ENCODE measurements at regions not wholly inside any gene's neighbourhood (a gene's known extent, or its start where the extent isn't known, plus 50 kb on each side); places are given as distances from the start of the nearest gene placed in this dataset.

DNA sequence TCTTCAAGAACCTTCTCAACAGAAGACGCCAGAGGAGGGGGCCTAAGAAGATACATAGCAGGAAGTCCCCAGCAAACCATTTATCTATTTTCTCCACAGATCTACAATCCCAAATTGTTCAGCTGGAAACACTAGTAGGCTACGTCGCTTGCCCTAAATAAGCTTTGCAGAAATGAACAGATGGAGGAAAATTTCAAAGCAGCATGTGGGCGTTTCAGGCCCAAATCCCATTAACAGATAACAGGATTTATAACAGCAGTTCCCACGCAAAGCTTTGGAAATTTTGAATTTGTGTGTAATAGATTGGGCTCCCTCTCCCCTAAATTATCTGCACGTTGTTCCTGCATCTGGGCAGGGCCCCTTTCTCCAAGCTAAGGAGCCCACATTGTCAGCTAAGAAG is 60.6 kb upstream of the FRMD4A start:
- no peaks in the 10 kb centered on the region for H3K27me3 ChIP-seq (ENCODE audit: control insufficient read depth, insufficient read depth, low read length)
- DNase-seq: no peak
- no peak overlapping the region for H3K4me3 ChIP-seq (ENCODE audit: insufficient read depth, low read depth, low read length)
- no peaks in the 10 kb centered on the region for H3K36me3 ChIP-seq (replicated peaks; ENCODE audit: control insufficient read depth, insufficient read depth, low read length)

DNA sequence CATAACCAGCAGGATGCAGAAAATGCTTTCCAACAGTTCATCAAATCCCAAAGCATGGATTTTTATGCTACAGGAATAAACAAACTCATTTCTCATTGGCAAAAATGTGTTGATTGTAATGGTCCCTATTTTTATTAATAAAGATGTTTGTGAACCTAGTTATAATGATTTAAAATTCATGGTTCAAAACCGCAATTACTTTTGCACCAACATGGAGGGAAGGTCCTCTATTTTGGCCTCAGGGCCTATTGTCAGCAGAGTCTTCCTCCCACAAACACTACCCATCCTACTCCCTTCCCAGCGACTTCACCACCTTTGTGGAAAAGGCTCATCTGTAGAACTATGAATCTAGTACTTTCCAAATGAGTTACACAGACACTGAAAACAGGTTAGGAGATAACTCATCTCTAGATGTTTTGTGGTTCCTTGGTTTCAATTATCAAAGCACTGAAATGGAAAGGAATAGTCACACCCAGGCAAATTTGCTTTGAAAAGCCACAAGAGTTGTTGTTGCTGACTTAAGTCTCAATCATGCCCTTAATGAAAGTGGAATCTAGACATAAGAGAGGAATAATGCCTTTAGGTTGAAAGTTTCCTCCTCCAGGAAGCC is 59.4 kb upstream of the FRMD4A start:
- Histone ChIP-seq H3K27me3 (ENCODE audit: control insufficient read depth, insufficient read depth, low read length) (no peaks in the 10 kb centered on the region), H3K4me3 (ENCODE audit: insufficient read depth, low read depth, low read length) (no peak overlapping the region), H3K36me3 (replicated peaks; ENCODE audit: control insufficient read depth, insufficient read depth, low read length) (no peaks in the 10 kb centered on the region)
- DNase-seq: no peak

DNA sequence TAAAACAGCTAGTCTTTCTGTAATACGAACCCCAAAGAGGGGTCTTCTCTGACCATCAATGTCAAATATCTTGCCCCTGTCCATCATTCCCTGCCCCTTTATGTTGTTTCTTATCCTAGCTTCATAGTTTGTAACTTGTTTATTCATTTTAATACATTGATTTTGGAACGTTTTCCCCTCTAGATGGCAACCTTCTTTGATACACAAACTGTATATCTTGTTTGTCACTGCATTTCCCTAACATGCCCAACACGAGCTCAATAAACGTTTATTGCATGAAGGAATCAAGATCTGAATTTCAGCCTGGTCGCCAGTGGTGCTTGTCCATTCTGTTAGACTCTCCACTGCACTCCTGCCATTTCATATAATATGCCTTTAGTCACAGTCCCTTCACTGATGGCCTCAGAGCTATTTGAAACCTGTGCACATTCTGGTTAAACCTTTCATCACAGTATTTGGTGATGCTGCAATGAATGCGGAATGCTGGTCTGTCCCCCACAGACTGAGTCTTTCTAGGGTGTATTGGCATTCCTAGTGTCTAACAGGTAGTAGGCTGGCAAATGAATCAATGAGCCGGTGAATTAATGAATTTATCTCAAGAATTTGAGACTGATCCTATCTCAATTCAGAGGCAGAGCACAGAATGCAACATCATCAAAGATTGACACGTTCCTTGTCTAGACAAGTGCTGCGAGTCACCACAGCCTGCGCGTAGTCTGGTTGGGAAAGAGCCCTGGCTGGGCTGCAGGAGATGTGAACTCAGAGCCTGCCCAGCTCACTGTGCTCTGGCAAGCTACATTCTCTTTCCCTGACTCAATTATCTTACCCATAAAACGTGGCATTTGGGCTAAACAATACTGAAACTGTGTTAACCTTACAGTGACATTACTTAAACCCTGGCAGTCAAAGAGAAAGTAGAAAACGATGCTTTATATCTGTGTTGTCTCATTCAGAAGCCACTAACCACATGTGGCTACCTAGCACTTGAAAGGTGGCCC is 55.2 kb upstream of the FRMD4A start:
- no peaks in the 10 kb centered on the region for H3K27me3 ChIP-seq (ENCODE audit: control insufficient read depth, insufficient read depth, low read length)
- no peaks in the 10 kb centered on the region for H3K36me3 ChIP-seq (replicated peaks; ENCODE audit: control insufficient read depth, insufficient read depth, low read length)
- DNase-seq: no peak

DNA sequence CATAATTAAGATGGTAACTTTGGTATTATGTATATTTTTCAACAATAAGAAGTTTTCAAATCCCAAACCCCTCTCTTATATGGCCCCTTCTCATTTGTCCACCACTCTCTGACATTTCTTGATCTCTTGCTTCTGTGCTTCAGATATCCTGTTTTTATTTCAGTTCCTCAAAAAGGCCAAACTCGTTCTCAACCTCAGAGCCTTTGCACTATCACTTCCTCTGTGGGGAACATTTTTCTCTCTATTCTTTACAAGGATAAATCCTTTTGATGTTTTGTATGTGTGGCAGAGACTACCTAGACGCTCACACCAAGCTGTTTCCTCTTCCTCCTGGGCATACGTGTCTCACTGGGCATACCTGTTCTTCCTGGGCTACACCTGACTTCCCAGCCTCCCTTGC is 54.2 kb upstream of the FRMD4A start:
- Histone ChIP-seq H3K36me3 (replicated peaks; ENCODE audit: control insufficient read depth, insufficient read depth, low read length) (no peaks in the 10 kb centered on the region), H3K27me3 (ENCODE audit: control insufficient read depth, insufficient read depth, low read length) (no peaks in the 10 kb centered on the region), H3K4me3 (ENCODE audit: insufficient read depth, low read depth, low read length) (no peak overlapping the region)
- DNase-seq: no peak

More for the DNA sequence above, 55.2 kb upstream of the FRMD4A start:
- no peak overlapping the region for H3K4me3 ChIP-seq (ENCODE audit: insufficient read depth, low read depth, low read length)

DNA sequence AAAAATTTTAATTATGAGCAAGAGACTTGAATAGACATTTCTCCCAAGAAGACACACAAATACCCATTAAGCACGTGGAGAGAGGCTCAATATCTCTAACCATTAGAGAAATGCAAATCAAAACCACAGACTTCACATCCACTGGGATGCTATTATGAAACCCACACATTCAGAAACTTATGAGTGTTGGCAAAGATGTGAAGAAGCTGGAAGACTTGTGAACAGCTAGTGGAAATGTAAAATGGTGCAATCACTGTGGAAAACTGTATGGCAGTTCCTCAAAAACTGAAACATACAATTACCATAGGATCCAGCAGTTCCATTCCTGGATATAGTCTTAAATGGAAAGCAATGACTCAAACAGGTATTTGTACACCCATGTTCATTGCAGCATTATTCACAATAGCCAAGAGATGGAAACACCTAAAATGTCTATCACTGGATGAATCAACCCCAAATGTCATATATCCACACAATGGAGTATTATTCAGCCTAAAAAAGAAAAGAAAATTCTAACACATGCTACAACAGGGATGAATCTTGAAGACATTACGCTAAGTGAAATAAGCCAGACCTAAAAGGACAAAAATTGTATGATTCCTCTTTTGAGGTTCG is 53.5 kb upstream of the FRMD4A start:
- Histone ChIP-seq H3K27me3 (ENCODE audit: control insufficient read depth, insufficient read depth, low read length) (no peaks in the 10 kb centered on the region), H3K4me3 (ENCODE audit: insufficient read depth, low read depth, low read length) (no peak overlapping the region), H3K36me3 (replicated peaks; ENCODE audit: control insufficient read depth, insufficient read depth, low read length) (no peaks in the 10 kb centered on the region)
- no peak for DNase-seq

DNA sequence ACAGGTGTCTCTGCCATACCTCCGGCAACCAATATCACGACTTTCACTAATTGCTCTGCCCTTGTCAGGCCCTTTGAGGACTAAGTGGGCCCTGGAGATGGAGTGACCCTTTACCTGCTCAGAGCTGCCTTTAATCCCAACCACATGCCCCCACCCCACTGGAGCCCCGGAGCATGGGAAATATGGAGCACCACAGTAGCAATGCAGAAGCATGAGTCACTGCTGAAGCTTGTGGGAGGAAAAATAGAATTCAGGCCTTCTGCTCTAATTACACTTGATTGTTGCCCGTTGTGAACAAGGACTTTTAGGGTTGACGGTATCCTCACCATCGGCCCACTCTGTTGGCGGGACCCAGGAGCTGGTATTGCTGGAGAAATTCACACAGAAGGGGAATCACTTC is 52.5 kb upstream of the FRMD4A start:
- Histone ChIP-seq H3K4me3 (ENCODE audit: insufficient read depth, low read depth, low read length) (no peak overlapping the region), H3K27me3 (ENCODE audit: control insufficient read depth, insufficient read depth, low read length) (no peaks in the 10 kb centered on the region), H3K36me3 (replicated peaks; ENCODE audit: control insufficient read depth, insufficient read depth, low read length) (no peaks in the 10 kb centered on the region)
- DNase-seq: no peak

DNA sequence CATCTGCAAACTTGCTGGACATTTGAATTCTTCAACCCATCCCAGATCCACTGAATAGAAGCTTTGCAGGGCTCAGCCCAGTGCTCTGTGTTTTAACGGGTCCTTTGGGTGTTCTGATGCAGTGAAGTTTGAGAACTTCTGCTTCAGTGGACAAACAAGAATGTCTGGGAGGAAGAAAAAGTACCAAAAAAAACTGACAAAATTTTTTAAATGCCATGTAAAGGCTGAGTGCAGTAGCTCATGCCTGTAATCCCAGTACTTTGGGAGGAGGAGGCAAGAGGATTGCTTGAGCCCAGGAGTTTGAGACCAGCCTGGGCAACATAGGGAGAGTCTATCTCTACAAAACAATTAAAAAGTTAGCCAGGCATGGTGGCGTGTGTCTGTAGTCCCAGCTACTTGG is 51.8 kb upstream of the FRMD4A start:
- no peaks in the 10 kb centered on the region for H3K27me3 ChIP-seq (ENCODE audit: control insufficient read depth, insufficient read depth, low read length)
- no peak for DNase-seq
- H3K4me3 ChIP-seq (ENCODE audit: insufficient read depth, low read depth, low read length): no peak overlapping the region
- H3K36me3 ChIP-seq (replicated peaks; ENCODE audit: control insufficient read depth, insufficient read depth, low read length): no peaks in the 10 kb centered on the region

DNA sequence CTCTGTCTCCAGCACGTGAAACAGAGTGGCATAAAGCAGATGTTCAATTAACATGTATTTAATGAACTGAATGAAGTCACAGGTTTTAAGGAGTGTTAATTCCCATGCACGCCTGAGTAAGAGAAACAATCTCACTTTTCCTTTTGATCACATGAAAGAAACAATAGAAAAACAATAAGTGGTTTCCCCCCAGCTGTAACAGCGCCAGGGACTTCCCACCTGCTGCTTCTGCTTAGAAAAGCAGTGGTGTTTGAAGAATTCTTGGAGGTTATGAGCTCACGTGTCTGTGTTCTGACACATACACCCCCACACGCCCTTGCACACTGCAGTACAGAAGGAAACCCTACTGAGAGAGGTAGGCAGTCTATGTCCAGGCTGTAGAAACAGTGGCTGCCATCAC is 51.3 kb upstream of the FRMD4A start:
- no peak for DNase-seq
- Histone ChIP-seq H3K4me3 (ENCODE audit: insufficient read depth, low read depth, low read length) (no peak overlapping the region), H3K27me3 (ENCODE audit: control insufficient read depth, insufficient read depth, low read length) (no peaks in the 10 kb centered on the region), H3K36me3 (replicated peaks; ENCODE audit: control insufficient read depth, insufficient read depth, low read length) (no peaks in the 10 kb centered on the region)

DNA sequence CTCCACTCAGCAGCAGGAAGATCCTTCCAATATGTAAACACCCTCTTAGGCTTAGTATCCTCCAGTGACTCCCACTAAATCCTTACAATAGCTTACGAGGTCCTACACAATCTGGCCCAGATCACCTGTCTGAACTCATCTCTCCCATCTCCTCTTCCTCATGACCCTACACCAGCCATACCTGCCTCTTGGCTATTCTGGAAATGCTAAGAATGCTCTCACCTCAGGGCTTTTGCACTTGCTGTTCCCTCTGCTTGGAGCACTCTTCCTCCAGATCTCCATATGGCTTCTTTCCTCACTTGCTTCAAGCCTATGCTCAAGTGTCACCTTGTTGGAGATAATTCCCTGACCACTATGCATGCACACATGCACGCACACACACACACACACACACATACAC is 50.8 kb upstream of the FRMD4A start:
- H3K4me3 ChIP-seq (ENCODE audit: insufficient read depth, low read depth, low read length): no peak overlapping the region
- H3K27me3 ChIP-seq (ENCODE audit: control insufficient read depth, insufficient read depth, low read length): no peaks in the 10 kb centered on the region
- H3K36me3 ChIP-seq (replicated peaks; ENCODE audit: control insufficient read depth, insufficient read depth, low read length): no peaks in the 10 kb centered on the region
- no peak for DNase-seq

DNA sequence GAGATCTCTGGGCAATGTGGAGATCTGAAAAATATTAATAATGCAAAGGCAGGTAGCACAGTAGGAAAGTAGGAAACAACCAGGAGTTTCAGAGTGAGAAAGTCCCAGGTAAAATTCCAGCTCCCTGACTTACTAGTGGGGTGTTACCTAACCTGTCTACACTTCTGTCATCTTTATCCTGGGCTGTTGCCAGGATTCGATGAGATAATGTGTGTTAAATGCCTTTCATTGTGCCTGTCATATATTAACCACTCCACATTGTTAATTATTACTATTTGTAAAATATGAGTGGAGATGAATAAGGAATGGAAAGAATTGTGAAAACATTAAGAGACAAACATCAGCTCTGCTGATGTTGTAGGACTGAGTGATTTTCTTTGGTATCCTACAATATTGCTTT is 50.0 kb upstream of the FRMD4A start:
- no peak for DNase-seq
- Histone ChIP-seq H3K36me3 (replicated peaks; ENCODE audit: control insufficient read depth, insufficient read depth, low read length) (no peaks in the 10 kb centered on the region), H3K4me3 (ENCODE audit: insufficient read depth, low read depth, low read length) (no peak overlapping the region), H3K27me3 (ENCODE audit: control insufficient read depth, insufficient read depth, low read length) (no peaks in the 10 kb centered on the region)

Measured in H7 (cell line).